ENCODE measurements at regions not wholly inside any gene's neighbourhood (a gene's known extent, or its start where the extent isn't known, plus 50 kb on each side); places are given as distances from the start of the nearest gene placed in this dataset.
"Not testable (repeated sequence)": the region's sequence is repeated elsewhere in the genome, so short reads cannot be mapped to it uniquely, and the experiment has no call there.

- DNase-seq (ENCODE audit: low read depth) = no peak
Observed at GRCh38 chr2:161480123-161480522, 64.0 kb downstream of the TBR1 start.

DNA sequence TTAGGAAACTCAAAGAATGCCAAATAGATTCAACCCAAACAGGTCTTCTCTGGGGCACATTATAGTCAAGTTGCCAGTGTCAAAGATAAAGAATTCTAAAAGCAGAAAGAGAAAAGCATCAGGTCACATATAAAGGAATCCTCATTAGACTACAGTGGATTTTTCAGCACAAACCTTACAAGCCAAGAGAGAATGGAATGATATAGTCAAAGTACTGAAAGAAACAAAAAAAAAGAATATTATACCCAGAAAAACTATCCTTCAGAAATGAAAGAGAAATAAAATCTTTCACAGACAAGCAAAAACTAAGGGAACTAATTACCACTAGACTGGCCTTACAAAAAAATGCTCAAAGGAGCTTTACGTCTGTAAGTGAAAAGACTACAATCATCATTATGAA lies 65.5 kb downstream of the TBR1 start:
- DNase-seq (ENCODE audit: low read depth) = no peak

DNA sequence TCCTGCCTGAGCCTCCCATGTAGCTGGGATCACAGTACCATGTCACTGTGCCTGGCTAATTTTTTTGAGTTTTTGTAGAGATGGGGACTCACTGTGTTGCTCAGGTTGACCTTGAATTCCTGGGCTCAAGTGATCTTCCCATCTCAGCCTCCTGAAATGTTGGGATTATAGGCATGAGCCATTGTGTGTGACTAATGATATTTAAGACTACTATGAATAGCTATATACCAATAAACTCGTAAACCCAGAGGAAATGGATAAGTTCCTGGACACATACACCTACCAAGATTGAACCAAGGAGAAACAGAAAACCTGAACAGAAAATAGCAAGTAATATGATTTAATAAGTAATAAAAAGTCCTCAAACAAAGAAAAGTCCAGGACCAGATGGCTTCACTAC lies 68.0 kb downstream of the TBR1 start:
- peak; percentile 13 for DNase-seq (ENCODE audit: low read depth)

GRCh38 chr2:161486111-161486510 lies 70.0 kb downstream of the TBR1 start:
- DNase-seq (ENCODE audit: low read depth) = peak; percentile 56

GRCh38 chr2:161488131-161488699 lies 72.1 kb downstream of the TBR1 start:
- DNase-seq (ENCODE audit: low read depth) = no peak

- no peak for DNase-seq (ENCODE audit: low read depth)
Observed at GRCh38 chr2:161488879-161489278, 72.8 kb downstream of the TBR1 start.

DNA sequence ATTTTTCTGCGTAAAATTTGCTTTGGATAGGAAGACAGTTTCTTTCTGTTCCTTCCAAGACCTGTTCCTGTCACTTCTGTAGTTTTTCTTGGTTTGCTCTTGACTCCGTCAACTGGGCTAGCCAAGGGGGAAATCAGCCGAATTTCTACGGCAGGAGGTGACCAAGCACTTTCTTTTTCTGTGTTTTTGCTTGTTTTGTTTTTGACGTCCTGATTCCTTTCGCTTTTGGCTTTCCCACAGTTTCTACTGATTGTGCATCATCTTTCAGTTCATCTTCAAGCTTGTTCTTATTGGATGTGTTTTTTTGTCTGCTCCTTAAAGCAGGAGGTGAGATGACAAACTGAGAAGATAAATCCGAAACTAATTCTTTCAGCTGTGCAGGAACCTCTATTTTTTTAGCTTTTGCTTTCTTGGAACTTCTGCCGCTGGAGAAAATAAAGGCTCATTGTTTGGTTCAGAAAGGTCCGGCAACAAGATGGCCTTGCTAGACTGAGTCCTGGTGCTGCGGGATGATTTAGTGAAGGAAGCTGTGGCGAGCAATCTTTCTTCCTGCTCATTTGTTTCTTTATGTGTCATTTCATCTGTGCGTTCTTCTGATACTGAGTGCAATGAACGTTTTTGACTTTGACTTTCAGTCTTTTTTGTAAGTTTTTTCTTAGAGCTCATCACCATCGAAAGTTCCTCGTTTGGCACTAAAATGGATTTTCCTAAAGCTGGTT lies 85.0 kb downstream of the TBR1 start:
- peak; percentile 33 for DNase-seq (ENCODE audit: low read depth)

- DNase-seq (ENCODE audit: low read depth) = not testable (repeated sequence)
Observed at GRCh38 chr2:161502279-161502678, 86.2 kb downstream of the TBR1 start.

DNA sequence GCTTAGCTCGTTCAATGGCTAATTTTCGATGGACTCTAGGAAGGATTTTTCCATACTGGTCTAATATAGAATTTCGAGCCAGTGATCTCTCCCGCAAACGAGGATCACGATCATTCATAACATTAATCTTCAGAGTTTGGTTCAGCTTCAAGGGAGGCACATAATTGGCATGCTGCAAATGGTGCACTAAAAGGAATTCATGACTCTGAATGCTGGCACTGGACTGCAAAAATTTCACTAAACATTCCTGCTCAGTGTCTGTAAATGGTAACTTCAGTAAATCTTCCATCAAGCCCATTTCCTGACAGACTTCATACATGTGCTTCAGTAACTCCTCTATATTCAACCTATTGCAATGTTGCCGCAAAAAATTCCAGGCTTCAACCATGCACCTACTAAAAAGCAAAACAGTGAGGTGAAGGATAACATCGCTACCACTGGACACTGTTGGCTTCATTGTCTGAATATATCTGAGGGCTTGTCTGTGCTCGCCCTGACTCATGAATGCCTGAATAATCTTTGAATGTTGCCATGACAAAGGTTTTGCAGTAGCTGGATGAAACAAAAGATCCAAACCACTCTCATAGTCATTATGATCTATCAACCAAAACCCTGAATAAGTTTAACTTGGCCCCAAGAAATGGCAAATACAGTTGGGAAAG lies 88.7 kb downstream of the TBR1 start:
- DNase-seq (ENCODE audit: low read depth) = not testable (repeated sequence)

GRCh38 chr2:161505466-161505865 lies 89.4 kb downstream of the TBR1 start:
- not testable (repeated sequence) for DNase-seq (ENCODE audit: low read depth)

DNA sequence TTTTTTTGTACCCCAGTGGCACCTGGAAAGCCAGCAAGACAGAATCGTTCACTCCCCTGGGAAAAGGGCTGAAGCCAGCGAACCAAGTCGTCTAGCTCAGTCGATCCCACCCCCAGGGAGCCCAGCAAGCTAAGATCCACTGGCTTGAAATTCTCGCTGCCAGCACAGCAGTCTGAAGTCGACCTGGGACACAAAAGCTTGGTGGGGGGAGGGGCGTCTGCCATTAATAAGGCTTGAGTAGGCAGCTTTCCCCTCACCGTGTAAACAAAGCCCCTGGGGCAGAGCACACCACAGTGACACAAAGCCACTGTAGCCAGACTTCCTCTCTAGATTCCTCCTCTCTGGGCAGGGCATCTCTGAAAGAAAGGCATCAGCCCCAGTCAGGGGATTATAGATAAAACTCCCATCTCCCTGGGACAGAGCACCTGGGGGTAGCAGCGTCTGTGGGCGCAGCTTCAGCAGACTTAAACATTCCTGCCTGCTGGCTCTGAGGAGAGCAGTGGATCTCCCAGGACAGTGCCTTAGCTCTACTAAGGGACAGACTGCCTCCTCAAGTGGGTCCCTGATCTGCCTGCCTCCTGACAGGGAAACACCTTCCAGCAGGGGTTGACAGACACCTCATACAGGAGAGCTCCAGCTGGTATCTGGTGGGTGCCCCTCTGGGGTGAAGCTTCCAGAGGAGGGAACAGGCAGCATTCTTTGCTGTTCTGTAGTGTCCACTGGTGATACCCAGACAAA lies 97.4 kb downstream of the TBR1 start:
- not testable (repeated sequence) for DNase-seq (ENCODE audit: low read depth)

DNA sequence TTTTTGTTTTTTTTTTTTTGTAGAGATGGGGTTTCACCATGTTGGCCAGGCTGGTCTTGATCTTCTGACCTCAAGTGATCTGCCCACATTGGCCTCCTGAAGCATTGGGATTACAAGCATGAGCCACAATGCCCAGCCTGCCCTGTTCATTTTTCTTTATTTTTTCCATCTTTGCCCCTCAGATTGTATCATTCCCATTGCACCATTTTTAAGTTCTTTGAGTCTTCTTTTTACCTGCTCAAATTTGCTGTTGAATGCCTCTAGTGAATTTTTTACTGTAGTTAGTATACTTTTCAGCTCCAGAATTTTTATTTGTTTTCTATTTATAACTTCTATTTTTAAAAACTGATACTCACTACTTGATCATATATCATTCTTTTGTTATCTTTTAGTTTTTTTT lies 101.4 kb upstream of the SLC4A10 start:
- no peak for DNase-seq (ENCODE audit: low read depth)

DNA sequence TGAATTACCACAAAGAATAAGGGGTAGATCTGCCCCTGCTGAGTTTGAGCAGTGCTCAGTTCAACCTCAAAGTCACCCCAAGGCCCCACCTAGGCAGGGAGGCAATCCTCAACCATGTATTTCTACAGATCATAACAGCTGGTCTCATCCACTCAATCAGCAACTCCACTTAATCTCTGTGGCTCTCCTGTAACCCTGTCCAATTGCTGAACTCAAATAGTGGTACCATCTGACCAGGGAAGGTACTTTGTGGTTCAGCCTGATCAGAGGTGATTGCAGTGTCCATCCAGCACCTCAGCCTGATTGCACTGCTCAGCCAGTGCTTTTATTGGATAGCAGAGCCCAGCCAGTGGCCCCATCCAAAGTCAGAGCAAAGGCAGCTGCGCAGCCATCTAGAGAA lies 91.0 kb upstream of the SLC4A10 start:
- no peak for DNase-seq (ENCODE audit: low read depth)

GRCh38 chr2:161546635-161547034 lies 77.6 kb upstream of the SLC4A10 start:
- no peak for DNase-seq (ENCODE audit: low read depth)

GRCh38 chr2:161547130-161547529 lies 77.1 kb upstream of the SLC4A10 start:
- no peak for DNase-seq (ENCODE audit: low read depth)

DNA sequence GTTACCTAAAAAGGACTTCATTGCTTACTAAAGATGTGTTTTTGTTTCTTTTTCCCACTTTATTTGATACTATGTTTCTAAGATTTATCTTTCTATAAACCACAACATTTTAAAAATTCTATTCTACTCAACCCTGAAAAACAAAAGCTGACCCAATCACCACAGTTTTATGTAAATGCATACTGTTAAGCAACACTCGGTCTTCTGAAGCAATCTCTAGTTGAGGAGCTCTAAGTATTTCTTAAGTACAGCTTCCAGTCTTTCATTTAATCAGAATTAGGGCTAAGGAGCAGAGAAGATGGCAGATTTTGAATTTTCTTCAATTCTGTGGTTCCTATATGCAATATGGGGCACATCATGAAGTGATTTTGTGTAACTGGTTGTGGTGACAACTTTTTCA lies 72.2 kb upstream of the SLC4A10 start:
- DNase-seq (ENCODE audit: low read depth) = no peak

DNA sequence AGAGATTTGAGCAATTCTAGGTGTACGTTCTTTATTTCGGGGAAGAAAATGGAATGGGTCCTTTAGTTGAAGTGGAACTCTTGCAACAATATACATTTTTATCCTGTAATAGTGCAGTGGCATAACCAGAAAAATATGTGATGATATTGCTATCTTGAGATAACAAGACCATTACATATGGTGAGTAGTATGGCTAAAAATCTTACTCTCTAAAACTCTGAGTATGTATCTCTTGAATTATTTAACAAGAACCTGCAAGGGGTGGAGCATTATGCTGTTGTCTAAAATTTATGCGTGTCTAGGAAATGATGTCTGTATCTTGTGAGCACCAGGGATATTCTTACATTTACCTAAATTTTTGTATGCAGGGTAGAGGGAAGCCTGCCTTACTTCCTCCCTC lies 68.4 kb upstream of the SLC4A10 start:
- DNase-seq (ENCODE audit: low read depth) = no peak

DNA sequence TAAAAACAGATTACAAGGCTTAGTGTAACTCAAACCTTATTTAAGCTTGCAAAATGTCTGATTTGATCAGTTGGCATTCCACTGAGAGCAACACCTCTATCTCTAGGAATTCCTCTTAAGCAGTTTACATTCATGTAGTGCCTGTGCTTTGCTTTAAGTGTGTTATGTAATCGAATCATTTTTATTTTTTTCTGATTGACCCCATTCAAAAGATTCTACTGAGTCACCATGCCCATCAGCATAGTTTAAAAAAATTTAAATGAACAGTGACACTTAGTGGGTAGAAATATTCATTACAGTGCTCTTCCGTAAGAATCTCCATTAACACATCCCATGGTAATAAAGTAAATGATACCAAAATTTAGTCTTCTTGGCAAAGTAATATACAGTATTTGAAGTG lies 67.8 kb upstream of the SLC4A10 start:
- DNase-seq (ENCODE audit: low read depth) = peak; percentile 20

GRCh38 chr2:161557538-161557937 lies 66.7 kb upstream of the SLC4A10 start:
- DNase-seq (ENCODE audit: low read depth) = no peak

- no peak for DNase-seq (ENCODE audit: low read depth)
Observed at GRCh38 chr2:161564906-161565305, 59.3 kb upstream of the SLC4A10 start.

- DNase-seq (ENCODE audit: low read depth) = no peak
Observed at GRCh38 chr2:161569401-161569800, 54.8 kb upstream of the SLC4A10 start.

DNA sequence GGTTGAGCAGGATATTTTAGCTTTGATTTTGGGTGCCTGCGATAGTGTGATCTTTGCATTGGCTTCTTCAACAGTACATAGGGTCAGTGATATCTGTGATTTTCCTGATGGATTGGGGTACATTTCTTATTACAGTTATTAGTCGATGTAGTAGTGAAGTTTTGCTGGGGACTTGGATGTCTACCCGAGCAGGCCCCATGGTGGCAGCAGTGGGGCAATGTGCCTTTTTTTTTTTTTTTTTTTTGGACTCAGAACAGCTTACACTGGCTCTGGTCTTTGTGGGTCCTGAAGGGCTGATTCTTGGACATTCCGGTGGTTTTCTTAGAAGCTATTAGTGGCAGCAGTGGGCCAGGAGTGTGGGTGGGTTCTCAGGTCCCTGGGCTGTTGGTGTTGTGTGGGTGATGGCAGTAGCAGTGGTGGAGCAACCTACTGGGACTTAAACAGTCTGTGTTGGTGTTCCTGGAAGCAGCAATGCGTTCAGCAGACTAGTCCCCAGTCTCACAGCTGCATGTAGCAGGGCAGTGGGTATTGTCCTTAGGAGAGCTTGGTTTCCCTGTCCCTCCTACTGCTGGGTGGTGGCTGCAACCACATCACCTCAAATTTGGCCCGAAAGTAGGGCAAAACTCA lies 53.7 kb upstream of the SLC4A10 start:
- DNase-seq (ENCODE audit: low read depth) = peak; percentile 35
